ENCODE measurements at regions not wholly inside any gene's neighbourhood (a gene's known extent, or its start where the extent isn't known, plus 50 kb on each side); places are given as distances from the start of the nearest gene placed in this dataset.

DNA sequence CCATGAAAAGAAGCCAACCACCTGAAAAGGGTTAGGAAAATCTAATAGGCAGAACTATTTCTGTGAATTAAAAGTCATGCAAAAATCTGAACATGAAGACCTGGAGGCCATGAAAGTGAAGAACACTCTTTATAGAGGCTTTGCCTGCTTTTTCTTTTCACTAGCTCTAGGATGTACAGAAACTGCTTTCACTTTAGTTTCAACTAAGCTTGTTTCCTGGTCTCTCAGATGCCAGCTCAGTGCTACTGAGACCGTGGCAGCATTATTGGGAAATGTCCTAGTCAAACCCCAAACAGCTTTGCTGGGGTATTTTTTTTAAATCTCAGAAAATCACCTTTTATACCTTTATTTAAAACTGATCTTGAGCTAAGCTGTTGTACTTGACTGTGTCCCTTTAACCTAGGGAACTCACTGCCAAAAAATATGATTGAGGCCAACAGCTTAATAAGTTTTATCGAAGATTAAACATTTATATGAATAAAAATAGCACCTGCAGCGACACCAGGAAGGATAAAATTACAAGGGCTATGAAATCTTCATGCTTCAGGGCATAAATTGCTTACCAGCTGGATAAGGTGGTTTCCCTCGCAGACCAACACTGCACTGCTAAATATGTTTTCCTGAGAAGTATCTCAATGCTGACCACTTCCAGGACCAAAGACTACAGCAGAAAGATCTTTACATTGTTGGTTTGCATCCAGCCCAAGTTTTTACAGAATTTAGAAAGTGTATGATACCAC is 621.8 kb upstream of the ZFHX3 start:
- no peak for DNase-seq

DNA sequence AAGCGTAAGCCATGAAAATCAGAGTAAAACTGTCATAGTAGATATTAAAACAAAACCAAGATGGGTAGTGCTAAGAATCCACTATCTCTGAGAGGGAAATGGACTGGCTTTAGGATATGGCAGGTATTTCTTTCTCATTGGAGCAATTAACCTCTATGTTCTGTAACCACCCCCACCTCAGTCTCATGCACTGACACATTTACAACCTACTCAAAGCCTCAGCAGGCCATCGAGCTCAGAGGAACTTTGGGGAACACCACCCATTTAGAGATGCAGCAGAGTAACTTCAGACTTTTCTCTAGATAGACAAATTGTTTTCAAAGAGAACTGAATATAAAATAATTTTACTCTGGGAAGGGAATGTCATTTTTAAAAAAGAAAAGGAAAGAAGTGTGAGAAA is 615.8 kb upstream of the ZFHX3 start:
- DNase-seq, result no peak

DNA sequence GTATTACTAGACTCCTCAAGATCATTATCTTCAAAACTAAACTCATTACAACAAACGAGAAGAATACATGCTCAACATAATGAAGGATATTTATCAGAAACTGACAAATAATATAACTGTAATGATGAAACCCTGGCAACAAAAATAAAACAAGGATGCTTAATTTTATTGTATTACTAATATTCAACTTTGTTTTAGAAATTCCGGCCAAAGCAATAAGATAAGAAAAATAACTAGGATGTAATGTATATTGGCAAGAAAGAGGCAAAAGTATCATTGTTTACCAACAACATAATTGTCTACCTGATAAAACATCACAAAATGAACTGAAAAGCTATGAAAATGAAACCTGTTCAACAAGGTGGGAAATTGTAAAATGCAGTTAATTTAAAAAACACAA is 588.3 kb upstream of the ZFHX3 start:
- no peak for DNase-seq

DNA sequence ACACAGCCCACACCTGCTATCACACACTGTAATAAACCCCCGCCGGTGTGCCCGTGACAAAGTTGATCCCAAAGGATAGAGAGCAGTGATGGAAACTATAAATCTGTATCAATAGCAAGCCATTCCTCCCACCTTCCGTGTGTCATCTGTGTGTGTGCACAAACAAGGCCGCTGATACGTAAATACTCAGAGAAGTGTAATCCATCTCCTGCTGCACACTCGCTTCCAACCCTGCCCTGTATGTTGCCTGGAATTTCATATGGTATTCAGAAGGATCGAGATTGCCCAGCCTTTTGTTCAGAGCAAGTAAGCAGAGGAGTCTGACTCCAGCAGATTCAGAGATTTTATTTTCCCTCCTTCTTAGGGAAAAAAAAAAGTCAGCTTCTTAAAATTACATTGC is 581.1 kb upstream of the ZFHX3 start:
- no peak for DNase-seq

DNA sequence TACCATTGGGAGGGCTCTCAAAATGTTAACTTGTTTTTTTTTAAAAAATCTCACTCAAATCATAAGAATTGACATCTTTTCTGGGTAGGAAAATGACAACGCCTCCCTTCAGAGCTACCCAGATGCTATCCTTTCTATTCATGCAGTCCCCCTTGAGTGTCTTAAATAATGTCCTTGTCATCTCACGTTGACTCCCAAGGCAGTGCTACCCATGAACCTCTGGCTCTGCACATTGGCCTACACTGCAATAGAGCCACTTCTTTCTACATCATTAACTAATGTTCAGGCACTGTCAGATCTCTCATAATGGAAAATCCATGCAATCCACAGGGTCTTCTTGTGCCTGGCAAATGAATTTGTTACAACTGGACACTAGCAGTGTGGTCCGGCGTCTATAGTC is 569.8 kb upstream of the ZFHX3 start:
- DNase-seq, result no peak

DNA sequence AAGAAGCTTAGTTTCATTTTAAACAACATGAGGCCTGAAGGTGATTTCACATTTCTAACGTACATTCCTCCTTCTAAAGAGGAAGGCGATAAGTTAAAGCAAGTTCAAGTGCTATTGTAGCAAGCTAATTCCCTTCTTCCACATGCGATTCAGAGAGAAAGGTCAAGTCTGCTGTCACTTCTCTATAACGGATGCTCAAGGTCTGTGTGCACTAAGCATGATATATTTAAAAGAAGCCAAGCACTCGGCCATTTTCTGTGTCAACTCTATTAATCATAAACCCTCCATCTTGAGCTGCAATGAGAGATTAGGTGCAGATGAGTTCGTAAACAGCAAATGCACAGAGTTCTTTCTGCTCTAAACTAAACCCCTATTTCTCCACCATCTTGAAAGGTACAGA is 568.8 kb upstream of the ZFHX3 start:
- DNase-seq, result no peak

DNA sequence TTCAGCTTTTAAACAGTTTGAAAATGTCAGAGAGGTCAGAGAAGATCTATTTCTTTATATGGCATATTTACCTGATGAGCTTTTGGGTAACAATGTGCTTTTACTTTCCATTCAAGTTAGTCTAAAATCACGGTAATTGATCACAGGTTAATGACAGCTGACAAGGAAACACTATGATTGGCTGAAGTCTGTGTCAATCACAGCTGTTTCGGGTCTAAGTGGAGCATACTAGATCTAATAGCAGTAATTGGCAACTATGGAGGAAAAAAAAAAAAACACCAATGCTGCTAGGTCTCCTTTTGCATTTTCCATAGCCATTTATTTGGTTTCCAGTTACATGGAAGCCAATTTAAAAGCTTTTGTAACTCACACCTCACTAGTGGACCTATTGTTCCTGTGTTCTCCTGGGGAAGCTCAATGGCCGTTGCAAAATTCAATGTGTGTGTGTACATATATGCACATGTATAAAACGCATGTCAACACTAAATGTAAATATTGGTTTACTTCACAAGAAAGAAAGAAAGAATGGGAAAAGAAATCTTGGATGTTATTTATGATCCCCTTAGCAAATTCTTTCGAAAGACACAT is 568.3 kb upstream of the ZFHX3 start:
- DNase-seq, result no peak

DNA sequence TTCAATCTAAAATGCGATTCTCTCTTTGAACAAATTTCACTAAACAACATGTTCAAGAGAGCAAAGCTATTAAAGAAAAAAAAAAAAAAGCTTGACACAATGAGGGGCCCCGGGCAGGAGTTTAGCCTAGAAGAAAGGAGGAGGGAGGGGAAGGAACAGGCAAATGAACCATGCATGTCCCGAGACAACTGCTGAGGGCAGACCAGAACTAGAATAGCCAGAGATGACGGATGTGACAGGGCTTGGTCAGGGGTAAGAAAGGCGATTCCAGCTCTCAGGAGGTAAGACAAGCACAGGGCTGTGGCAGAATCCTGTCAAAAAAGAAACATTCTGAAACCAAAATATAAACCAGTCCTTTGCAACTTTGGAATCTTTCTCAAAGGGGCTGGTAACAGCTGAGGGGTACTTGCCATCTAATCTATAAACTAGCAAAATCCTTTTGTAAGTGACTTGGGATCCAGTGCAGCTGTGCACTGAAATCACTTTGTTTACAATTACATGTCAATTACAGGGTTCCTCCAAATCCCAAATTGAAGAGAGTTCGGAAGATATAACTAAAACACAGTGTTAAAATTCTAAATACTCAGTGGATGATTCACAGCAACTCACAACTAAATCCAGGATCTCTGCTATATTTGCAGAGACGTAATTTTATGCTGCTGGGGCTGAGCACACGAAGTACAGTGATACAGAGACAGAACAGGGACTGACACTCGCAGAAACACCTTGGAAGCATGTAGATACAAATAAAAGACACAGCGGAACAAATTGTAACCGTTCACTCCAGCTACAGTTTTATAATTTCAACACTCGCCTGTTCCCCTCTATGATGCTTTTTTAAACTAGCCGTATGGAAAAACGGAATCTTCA is 567.4 kb upstream of the ZFHX3 start:
- no peak for DNase-seq

DNA sequence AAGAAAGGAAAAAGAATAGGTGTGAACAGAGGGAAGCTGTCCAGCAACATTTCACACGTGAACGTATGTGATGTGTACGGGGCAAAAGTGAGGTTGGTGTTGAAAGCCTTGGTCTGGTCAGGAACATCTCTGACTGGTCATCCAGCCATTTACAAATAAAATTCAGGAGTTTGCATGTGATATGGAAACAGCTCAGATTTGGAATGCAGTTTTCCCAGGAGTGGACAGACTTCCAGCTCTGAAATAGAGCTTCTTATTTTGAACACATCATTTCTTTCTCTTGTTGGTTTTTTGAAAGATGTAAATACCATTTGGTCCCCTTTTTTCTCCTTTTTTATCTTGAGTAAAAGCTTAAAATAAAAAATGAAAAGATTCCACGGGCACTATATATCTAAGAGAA is 566.2 kb upstream of the ZFHX3 start:
- no peak for DNase-seq

DNA sequence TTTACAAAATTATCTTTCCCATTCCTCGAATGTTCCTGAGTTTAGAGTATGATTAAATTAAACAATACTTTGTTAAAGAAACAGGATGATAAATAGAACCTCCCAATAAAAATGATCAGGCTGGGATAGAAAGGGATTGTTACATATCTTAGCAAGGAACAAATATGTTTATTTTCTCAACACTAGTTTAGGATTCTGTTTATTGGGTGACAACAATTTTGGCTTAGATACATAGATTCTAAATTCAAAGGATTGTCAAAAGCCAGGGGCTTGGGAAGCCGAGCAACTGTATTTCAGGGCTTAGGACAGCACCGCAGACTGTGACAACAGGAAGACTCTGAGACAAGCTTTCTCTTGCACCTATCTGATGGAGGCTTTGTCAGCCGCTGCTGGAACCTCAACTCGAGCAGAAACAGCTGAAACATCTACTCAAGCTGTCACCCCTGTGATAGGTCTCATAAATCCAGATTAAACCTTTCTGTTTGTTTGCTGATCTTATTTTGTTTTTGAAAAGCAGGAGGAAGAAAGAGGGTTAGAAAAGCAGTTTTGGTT is 562.8 kb upstream of the ZFHX3 start:
- no peak for DNase-seq

DNA sequence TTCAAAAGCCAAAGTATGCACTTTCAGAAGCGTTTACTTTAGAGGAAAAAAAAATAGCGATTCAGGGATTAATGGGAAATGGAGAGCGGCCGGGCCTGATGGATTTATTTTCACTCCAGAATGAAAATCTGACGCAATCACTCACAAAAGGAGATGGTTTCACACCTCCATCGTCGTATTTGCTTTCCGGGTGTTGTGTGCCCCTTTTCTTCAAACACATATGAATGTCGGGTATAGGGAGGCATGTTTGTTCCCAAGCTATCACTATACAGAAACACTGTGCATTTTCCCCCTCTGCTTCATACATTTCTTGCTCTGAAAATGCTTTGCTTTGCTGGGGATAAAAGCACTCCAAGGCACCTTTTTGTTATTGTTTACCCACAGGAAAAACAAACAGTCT is 562.2 kb upstream of the ZFHX3 start:
- DNase-seq, result no peak

DNA sequence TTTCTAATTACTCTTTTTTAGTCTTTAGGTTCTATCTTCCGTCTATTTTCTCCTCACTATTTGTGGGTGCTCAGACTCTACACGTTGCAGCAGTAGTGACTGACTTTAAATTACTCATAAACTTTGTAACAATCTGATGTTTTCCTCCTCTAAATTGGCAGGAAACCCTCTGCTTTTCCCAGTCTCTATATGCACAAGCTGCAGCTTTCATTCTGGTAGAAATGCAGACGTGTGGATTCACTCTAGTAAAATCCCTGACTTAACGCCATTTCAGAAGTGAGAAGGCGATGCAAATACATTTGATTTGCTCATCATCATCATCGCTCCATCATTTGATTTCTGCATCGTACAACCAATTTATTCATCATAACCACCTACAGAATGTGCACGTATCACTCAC is 561.0 kb upstream of the ZFHX3 start:
- no peak for DNase-seq

DNA sequence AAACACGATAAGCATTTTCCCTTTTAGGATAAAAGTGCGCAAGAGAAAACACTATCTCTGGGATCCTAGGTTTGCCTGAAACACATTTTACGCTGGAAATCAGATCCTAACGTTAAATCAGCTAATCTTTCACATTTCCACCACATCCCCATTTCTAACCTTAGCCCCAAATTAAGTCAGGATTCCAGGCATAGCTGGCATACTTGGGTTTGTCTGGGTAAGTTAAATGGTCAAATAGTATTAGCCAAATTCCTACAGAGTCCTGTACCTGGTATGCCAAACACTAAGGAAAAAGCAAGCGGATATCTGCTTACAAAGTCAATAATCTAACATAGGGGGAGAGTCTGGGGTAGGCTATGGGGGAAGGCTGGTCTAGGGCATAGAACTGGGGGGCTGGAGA is 557.4 kb upstream of the ZFHX3 start:
- no peak for DNase-seq

DNA sequence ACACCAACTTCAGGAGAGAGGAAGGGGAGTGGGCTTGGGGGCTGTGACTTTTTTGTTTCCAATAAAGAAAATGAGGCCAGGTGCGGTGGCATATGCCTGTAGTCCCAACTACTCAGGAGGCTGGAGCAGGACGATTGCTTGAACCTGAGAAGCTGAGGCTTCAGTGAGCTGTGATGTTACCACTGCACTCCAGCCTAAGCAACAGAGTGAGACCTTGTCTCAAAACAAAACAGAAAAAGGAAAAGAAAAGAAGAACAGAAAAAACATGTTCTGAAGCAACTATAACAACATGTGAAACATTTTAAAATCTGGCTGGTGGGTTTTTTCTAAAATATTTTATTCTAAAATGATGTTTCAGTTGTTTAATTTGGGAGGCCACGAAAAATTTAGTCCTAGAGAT is 554.0 kb upstream of the ZFHX3 start:
- no peak for DNase-seq

DNA sequence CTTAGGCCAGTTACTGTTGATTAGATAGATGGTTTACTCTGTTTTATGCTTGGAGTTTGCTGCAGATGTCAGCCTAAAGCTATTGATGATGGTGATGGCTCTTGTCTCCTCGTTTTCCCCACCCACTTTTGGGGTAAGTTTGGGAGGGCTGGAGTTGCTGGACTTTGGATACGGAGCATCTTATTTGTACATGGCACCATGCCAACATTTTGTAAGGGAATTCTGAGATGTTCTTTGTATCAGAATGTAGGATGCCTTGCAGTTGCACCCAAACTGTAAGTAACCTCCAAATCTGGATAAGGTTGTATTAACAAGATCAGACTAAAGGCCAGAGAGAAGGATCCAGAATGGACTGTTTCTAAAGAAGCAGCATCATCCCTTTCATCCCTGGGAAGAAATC is 551.9 kb upstream of the ZFHX3 start:
- DNase-seq, result no peak

DNA sequence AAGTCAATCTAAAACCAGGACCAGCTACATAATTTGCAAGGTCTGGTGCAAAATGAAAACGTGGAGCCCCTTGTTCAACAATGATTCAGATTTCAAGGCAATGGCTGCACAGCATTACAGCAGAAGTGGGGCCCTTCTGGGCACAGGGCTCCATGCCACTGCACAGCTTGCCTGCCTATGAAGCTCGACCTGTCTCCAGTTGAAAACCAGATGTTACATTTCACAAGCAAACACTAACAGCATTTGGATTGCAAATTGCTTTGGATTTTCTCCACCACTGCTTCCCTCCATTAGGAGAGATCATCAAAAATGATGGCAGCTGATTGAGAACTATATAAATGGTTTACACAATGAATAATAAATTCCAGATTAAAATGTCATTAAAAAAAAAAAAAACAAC is 551.4 kb upstream of the ZFHX3 start:
- no peak for DNase-seq

DNA sequence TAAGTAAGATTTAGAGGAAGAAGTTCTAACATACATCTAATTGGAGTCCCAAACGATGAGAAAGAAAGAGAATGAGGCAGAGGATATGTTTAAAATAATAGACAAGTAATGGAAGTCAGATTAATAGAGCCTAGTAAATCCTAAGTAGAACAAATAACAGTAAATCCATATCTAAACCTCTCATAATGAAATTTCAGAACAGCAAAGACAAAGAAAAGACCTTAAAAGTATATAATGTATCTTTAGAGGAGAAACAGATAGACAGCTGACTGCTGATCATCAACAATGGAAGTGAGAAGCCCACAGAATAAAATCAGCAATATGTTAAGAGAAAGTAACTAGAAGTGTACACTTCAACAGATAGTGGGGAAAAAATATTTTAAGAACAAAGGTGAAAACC is 536.2 kb upstream of the ZFHX3 start:
- no peak for DNase-seq

DNA sequence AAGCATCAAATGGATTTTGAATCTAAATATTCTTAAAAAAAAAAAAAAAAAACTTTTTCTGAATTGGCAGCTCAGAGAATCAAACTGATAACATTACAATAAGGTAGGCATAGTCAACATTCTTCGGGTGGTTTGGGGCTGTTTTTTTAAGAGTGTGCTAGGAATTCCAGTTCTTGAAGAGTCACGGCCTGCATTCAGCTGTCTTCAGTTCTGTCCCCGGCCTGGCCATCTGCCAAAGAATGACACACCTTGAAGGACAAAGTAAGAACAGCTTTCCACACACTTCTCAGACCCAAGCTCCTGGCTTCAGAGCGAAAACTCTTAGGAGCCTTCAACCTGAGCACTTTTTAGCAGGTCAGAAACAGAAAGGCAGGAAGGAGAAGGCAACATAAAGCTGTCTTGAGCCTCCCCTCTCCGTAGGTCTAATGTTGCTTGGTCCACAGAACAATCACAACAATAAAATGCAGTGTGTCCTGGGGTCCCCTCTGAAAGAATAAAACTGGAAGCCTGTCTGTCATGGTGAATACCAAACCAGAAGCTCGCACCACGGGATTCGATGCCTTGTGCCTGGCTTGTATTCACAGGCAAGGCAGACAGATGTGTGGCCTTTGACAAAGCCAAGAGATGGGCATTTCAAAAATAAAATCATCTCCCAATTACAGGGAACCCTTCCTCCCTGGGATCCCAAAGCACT is 524.4 kb upstream of the ZFHX3 start:
- DNase-seq, result no peak

DNA sequence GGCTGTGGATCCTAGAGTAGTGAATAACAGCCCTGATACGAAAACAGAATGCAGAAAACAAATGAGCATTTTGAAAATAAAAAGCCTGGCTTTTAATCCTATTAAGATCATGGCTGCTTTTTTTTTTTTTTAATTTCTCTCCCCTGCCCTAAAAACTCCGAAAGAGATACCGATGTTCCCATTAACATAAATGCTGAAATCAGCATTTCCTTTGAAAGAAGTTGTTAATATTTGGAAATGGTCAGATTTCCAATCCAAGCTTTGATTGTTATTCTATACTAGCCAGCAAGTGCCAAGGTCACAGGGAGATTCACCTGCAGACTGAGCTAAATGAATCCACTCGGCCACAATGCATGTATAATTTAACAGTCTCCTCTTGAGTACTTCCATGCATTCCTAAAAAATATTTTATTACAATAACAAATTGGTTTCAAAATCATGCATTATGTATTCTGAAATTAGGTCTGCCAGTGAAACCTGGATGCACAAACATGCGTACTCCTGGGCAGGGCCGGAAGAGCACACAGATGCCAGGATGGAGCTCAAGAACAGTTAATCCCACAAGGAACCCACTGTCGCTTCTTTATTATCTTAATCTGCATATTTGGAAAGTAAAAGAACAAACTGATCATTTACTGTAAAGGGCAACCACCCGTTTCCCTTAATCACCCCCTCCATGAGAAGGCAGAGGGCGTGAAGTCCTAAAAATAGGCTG is 521.5 kb upstream of the ZFHX3 start:
- DNase-seq, result no peak

DNA sequence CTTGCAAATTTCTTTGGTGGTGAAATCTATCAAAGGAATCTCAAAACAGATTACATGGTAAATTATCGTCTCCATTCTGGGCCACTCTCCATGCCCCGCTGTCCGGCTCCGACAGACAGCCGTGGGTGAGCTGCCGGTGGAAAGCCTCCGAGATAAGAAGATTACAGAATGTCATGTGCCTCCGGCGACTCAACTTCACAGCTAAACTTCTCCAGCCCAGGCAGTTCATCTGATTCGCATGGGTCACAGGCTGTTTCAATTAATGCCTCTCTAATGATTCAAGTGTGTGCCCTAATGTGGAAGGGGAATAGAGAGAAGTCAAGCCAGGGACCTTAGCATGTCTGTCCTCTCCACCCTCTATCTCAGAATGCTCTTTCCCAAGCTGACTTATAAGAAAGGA is 520.8 kb upstream of the ZFHX3 start:
- no peak for DNase-seq

DNA sequence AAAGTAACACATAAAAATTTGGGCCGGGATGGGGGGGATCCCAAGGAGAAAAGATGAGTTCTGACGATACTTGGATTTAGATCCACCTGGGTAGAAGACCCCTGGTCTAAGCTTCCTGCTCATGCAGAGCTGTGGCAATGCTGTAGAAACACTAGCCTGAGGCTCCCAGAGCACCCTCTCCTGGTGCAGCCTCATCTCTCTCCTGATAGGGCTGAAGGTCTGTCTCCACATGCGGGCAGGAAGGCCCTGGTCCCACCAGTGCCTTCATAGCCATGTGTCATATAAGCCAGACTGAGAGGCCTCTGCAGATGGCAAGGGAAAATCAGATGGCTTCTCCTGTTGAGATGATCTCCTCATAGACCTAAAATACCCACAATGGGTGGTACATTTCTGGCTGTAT is 518.0 kb upstream of the ZFHX3 start:
- no peak for DNase-seq

DNA sequence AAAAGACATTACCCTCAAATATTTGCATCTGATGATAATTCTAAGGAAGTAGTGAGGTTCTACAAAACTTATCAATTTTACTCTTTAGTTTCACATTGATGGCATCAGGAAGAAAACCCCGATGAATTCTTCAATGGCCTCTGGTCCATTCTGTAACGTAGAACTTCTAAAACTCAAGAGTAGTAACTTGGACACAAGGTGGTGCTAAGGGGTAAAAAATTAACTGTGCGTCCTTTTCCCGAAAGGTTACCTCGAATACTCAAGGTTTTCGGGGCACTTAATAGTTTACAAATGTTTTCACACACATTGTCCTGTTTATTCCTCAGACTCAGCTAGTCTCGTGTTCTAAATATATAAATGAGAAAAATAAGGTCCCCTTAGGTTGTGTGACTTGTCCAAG is 517.3 kb upstream of the ZFHX3 start:
- no peak for DNase-seq

DNA sequence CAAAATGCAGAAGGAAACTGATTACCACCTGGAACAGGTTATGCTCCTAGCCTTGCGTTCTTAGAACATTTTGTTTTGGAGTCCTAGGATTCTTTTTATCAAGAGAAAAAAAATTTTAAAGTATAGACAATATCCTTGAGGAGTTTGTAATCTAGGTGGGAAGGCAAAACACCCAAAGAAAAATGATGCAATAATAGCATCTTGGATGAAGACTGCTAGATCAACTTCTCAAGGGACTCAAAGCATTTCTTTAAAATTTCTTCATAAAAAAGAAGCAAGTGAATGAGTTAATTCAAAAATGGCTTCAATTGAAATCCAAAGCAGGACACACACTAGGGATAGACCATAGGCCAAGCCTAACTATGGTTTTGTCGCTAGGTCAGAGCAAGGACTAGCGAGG is 515.8 kb upstream of the ZFHX3 start:
- DNase-seq, result no peak
